ENCODE measurements at regions not wholly inside any gene's neighbourhood (a gene's known extent, or its start where the extent isn't known, plus 50 kb on each side); places are given as distances from the start of the nearest gene placed in this dataset.

- DNase-seq: no peak
These were observed 76.3 kb upstream of the SLITRK1 start for GRCh38 chr13:83958531-83958930.

- DNase-seq: no peak
These were observed 72.7 kb upstream of the SLITRK1 start for GRCh38 chr13:83955011-83955410.

GRCh38 chr13:83953916-83954315 lies 71.6 kb upstream of the SLITRK1 start:
- DNase-seq: no peak

- DNase-seq: no peak
These were observed 68.0 kb upstream of the SLITRK1 start for GRCh38 chr13:83950293-83950692.

- no peak for DNase-seq
These were observed 61.4 kb upstream of the SLITRK1 start for GRCh38 chr13:83943530-83944279.

- DNase-seq: no peak
These were observed 59.5 kb upstream of the SLITRK1 start for GRCh38 chr13:83941701-83942335.

- DNase-seq: no peak
These were observed 58.5 kb upstream of the SLITRK1 start for GRCh38 chr13:83940742-83941141.

GRCh38 chr13:83937579-83937978 lies 55.3 kb upstream of the SLITRK1 start:
- DNase-seq: no peak

- no peak for DNase-seq
These were observed 53.3 kb upstream of the SLITRK1 start for GRCh38 chr13:83935566-83935965.
